ENCODE measurements at regions not wholly inside any gene's neighbourhood (a gene's known extent, or its start where the extent isn't known, plus 50 kb on each side); places are given as distances from the start of the nearest gene placed in this dataset.
"Not testable (repeated sequence)": the region's sequence is repeated elsewhere in the genome, so short reads cannot be mapped to it uniquely, and the experiment has no call there.

DNA sequence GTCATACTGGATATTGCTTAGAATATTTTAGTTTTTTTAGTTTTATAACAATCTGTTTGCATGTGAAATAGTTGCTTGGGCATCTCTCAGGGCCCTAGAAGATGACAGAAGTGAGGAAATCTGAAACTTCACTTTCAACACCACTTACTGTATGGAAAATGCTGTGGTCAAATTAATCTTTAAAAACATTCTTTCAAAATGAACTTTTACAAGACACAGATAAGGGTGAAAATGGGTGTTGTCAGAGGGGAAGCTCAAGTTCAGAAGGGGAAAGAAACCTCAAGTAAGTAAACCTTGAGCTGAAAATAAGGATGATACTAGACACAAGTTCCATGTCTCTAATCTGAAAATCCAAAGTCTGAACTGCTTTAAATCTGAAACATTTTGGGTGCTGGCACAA lies 1840.1 kb upstream of the RAG2 start:
- DNase-seq (ENCODE audit: low read depth), result no peak

DNA sequence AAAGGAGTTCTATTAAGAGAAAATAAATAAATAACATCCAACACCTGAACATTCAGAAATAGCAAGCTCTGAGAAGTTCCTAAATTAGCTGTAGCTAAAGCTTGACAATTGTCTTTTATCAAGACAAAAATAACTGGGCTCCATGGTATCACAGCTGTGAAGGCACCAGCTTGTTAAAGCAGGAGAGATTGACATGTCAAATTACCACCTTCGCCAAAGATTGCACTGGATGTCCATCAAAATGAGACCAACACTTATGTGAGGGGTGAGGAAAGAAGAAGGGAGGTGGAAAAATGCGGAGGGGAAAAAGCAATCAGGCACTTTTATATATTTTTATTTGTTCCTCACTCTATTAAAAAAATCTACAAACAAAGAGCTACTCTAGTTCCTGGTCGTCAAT lies 1827.5 kb upstream of the RAG2 start:
- no peak for DNase-seq (ENCODE audit: low read depth)

DNA sequence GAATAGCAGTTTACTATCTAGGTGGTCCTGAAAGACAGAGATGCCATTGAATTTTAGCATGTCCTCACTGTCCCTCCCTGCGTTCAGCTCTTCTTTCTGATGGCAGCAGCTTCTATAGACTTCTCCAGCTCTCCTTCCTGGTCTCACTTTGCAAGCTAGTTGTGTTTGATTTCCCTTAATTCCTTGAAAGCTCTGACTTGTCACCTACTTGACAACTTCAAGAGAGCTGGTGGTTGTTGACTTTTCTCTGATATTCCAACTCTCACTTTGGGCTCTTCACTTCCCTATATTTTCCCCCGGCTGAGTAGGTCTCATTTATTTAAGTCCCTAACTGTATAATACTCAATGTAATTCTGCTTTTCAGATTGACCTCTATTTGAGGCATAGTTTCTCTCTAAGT lies 1825.0 kb upstream of the RAG2 start:
- DNase-seq (ENCODE audit: low read depth), result no peak

DNA sequence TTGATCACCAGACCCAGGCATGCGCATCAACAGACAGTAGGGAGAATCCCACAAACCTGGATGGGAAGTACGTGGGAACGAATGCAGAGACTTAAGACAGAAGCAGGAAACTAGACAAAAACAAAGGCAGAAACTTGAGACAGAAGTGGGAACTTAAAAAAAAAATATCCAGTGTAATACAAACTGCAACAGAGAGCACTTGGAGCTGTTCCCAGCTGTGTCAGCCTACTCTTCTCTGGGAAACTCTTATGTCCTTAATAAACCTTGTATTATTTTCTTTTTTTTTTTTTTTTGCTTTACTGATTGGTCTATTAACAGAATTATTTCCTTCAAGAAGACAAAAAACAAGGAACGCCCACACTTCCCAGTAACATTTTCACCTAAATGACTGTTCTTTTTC lies 1818.1 kb upstream of the RAG2 start:
- peak; percentile 39 for DNase-seq (ENCODE audit: low read depth)

DNA sequence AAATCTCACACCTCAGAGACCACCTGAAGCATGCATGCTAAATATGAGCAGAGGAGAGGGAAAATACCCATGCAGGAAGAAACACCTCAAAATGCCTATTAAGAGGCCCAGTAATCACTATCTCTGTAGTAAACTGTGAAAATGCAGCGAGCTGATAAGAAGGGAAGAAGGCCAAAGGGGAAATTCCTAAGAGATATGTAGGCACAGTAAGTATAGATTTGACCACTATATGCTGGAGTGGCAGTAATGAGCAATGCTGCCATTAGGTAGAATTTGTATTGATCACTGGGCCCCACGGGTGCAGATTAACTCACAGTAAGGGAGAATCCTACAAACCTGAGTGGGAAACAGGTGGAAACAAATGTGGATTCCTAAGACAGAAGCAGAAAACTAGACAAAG lies 1813.1 kb upstream of the RAG2 start:
- DNase-seq (ENCODE audit: low read depth), result no peak

DNA sequence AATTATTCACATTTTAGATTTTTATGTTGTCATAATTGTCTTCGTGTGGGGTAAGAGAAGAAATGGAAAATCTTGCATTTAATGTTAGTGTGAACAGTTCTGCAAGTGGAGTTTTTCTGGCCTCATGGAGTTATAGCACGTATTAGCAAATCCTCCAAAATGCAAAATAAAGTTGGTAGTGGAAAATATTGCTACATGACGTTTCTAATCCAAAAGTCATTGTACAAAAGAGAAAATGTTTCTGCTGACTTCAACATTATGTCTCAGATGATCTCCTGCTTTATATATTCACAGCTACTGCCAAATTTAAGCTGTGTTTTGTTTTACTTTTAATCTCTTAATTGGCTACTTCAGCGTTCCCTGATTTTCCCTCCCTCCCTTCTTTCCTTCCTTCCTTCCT lies 1804.0 kb upstream of the RAG2 start:
- DNase-seq (ENCODE audit: low read depth), result peak; percentile 10

DNA sequence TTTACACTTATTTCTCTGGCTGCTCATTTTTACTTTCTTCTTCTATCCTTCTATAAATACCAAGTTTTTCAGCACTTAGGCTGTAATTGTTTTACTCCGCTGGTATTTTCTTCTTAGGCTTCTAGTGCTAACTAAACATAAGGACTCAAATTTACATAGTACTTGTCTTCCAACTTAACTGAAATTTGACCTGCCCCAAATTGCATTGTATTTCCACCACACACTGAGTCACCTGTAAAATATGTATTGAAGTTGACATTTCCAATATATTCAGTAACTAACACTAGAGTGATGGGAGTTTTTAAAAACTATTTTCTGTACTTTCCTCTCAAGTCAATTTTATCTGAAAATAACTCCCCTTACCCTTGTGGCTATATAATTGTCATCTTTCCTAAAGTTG lies 1794.1 kb upstream of the RAG2 start:
- DNase-seq (ENCODE audit: low read depth), result peak; percentile 18

DNA sequence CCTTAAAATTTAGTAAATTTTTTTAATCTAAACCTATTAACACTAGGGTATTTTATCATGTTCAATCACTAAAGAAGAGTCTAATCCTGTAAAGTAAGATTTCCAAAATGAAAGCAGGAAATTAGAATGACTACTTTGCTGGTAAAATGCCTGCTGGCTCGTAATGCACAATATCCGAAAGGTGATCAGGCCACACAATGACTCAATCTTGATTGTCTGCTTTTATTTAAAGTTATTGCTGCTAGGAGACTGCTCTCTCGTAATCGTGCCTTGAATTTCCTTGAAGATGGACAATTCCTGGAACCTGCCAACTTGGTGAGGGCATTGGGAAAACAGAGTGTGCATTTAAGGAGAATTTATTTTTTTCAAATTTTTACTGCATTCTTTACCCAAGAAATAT lies 1786.5 kb upstream of the RAG2 start:
- DNase-seq (ENCODE audit: low read depth), result peak; percentile 82

DNA sequence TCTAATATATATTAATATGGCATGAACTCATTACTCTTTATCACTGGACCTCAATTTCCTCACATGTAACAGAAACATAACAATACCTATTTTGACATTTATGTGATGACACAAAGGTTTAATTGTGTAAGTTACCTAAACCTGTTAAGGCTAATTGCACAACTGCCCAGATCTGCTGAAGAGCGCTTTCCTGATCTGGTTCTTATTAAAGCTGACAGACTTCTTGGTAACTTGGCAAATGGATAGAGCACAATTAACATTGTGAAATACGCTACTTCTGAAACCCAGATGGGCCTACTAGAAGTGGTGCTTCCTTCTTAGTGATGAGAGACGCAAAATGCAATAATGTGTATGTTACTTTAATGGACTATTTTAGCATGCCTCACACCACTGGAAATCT lies 1767.2 kb upstream of the RAG2 start:
- DNase-seq (ENCODE audit: low read depth), result no peak

DNA sequence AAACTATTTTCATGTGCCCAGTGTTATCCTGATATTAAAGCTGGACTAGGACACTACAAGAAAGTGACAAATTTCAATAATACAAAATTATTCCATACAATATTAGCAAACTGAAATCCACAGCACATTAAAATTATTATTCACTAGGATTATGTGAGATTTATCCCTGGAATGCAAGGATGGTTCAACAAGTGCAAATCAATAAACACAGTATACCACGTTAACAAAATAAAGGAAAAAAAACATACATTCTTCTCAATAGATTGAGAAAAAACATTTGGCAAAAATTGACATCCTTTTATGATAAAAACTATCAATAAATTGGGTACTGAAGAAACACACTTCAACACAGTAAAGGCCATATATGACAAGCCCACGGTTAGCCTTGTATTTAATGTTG lies 1758.2 kb upstream of the RAG2 start:
- no peak for DNase-seq (ENCODE audit: low read depth)

DNA sequence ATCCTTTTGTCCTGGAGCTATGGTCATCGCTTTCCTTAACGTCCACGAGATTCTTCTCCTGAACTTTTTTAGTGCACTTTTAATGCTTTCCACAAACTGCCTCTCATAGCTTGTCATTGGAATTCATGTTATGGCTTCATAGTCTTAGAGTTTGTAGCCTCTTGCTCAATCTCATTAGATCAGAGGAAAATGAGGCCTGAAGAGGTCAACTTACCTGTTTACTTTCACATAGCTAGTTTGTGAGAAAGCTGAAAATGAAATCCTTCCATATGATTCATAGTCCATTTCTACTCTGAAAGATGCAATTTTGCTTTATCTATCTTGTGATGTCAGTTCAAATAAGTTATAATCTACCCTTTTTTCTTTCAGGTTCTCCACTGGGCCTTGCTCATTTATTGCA lies 1747.2 kb upstream of the RAG2 start:
- no peak for DNase-seq (ENCODE audit: low read depth)

DNA sequence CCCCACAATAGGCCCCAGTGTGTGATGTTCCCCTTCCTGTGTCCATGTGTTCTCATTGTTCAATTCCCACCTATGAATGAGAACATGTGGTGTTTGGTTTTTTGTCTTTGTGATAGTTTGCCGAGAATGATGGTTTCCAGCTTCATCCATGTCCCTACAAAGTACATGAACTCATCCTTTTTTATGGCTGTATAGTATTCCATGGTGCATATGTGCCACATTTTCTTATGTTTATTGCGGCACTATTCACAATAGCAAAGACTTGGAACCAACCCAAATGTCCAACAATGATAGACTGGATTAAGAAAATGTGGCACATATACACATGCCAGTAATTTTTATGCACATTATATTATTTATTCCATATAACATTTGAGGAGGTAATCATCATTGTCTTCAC lies 1743.6 kb upstream of the RAG2 start:
- not testable (repeated sequence) for DNase-seq (ENCODE audit: low read depth)

DNA sequence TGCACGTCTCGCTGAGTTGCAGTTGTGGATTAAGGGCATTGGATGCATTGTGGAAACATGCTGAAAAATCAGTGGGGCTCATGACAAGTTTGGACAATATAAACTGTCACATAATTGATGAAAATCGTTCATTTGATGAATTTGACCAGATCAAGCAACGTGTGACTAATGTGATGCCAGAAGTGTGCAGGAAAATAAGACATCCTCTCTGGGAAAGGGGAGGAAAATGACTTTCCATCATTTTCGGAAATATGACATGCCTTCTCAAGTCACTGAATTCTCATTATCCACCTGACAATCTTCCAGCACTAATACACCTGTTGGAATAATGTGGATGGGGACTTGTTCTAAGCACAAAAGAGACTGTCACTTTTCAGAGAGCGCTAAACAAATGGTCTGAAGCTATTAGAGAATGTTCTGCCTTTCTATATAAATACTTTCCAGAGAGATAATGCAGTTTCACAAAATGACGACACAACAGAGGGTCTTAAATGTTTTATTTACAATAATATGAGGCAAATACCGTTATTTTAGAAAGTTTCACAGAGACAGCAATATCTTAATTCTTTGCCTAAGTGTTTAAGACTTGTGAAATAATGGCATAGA lies 1741.9 kb upstream of the RAG2 start:
- no peak for DNase-seq (ENCODE audit: low read depth)

DNA sequence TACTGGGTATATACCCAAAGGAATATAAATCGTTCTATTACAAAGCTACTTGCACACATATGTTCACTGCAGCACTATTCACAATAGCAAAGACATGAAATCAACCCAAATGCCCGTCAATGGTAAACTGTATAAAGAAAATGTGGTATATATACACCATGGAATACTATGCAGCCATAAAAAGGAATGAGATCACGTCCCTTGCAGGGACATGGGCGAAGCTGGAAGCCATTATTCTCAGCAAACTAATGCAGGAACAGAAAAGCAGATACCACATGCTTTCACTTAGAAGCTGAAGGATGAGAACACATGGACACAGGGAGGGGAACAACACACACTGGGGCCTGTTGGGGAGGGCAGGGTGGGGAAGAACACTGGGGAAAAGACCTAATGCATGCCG lies 1740.0 kb upstream of the RAG2 start:
- not testable (repeated sequence) for DNase-seq (ENCODE audit: low read depth)

DNA sequence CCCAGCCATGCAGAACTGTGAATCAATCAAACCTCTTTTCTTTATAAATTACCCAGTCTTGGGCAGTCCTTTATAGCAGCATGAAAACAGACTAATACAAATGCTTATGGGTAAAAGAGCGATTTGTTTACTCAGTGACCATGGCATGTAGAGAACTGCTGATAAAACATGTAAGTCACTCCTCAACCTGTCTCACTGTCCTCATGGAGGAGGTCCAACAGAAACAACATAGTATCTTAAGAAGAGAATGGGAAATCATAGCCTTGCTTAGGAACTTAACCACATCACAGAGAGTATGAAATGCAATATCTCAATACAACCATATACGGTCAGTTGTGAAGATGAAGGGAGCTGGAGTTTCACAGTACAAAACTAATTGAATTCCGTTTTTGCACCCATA lies 1734.0 kb upstream of the RAG2 start:
- no peak for DNase-seq (ENCODE audit: low read depth)

DNA sequence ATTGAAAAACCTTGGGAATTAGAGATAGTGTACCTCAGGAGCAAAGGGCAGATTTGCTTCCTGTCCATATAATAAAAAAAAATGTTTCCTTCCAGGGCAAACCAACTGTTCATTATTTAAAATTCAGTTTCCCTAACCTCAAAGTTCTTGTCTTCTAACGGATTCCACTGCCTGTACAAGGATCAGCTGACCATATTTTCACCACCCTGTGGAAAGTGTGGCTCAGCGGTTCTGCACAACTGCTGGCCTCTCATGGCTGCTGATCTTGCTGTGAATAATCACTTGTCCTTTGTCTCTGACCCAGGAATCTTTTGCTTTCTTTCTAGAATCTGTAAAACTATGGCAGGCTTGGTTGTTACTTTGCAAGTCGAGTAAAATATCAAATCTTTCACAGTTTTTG lies 1732.5 kb upstream of the RAG2 start:
- DNase-seq (ENCODE audit: low read depth), result no peak

DNA sequence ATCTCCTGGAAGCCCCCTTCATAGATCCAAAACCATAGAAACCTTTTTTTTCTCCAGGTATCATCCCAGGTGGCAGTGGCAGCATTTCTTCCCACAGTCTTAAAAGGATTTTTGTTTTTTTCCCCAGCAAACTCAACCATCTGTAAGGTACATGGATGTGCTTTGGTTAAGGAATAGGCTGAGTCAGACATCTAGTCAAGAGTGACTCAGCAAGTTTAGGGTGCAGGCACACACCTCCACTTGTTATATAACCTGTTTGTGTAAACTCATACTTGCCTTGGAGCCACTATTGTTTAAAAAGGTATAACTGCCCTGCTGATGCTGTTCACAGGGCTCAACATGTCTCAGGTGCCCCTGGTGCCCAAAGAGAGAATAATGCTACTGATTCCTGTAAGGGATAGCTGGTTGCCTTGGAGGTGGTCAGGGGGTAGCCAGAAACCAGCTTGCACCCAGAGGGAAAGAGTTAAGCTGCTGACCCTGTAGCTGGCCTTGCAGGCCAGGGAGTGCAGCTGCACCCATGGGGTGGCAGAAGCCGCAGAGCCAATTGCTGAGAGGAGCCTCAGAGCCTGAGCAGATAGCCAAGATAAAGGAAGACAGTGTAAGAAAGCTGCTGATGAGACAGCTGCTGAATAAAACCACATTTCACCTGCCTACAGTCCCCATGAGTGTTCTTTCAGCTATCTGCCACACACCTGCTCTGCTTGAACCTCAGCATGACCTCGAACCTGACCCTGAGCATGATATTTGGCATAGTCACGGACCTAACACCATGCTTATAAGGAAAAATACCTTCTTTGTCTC lies 1726.1 kb upstream of the RAG2 start:
- DNase-seq (ENCODE audit: low read depth), result no peak

DNA sequence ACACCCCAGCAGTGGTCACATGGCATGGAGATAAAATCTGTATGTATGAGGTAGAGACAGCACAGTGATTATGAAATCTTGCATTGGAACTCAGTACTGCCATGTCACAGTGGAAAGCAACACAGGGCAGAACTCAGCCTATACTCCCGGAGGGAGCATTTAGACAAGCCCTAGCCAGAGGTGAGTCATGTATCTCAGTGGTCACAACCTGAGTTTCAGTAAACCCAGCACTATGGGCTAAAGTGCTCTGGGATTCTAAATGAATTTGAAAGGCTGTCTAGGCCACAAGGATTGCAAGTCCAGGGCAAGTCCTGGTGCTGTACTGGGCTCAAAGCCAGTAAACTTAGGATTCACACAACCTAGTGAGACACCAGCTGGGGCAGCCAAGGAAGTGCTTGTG lies 1717.1 kb upstream of the RAG2 start:
- no peak for DNase-seq (ENCODE audit: low read depth)

DNA sequence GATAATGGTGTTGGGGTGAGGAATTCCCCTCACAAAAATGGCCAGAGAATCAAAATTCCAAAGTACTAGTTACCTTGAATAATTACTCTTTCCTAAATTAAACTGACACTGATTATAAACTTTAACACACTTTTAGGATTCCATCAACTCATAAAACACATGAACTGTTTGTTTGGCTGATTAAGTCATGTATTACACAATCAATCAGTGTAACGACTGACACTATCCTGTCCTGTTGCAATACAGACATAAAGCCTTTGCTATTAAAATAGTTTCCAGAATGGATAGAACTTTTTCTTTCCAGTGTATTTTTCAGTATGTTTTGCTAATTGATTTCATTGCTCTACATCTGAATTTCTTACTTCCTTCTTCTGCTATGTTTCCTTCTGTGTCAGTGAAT lies 1709.4 kb upstream of the RAG2 start:
- DNase-seq (ENCODE audit: low read depth), result no peak

DNA sequence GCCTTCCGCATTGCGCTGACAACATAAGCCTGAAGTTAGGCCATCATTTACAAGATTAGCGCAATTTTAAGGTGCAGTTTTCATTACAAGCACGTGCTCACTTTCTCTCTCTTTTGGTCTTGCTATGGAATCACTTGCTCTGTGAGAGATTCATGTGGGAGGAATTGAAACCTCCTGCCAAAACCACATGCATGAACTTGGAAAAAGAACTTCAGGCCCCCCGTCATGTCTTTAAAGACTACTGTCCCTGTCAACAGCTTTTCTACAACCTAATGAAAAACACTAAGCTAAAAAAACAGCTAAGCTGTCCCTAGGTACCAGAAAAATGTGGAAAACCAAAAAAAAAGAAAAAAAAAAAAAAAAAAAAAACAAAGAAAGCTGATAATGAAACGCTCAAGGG lies 1707.6 kb upstream of the RAG2 start:
- peak; percentile 59 for DNase-seq (ENCODE audit: low read depth)

DNA sequence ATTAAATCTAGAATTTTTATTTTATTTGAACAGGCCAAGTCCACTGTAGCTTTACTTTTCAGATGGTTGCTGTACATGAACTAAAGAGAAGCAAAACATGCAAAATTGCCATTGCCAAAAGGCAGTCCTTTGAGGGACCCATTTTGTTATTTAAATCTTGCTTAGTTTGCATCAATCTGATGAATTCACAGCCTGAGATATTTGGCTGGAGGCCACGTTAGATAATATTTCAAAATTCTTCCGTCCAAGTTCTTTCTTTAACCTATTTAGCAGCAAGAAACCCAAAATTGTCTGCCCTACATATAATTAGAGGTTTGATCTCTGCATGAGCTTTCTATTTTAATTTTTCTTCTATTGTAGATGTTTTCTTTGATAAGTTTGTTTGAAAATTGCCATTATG lies 1706.9 kb upstream of the RAG2 start:
- DNase-seq (ENCODE audit: low read depth), result no peak

DNA sequence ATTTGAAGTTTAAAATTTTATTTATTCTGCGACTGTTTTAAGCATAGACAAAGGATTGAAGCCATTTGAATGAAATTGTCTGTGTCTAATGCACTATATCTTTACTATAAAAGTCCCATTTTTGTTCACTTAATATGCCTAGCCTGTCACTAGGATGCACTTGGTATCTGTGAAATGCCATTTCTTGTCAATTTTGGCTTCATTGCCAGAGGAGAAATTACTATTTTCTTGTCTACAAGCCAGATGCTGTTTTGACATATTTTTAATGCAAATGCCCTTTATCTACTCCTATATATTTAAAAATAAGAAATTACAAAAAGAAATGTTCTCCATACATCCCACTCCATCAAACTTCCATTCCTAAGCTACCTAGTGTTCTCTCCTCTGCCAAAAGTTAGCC lies 1704.5 kb upstream of the RAG2 start:
- DNase-seq (ENCODE audit: low read depth), result no peak

DNA sequence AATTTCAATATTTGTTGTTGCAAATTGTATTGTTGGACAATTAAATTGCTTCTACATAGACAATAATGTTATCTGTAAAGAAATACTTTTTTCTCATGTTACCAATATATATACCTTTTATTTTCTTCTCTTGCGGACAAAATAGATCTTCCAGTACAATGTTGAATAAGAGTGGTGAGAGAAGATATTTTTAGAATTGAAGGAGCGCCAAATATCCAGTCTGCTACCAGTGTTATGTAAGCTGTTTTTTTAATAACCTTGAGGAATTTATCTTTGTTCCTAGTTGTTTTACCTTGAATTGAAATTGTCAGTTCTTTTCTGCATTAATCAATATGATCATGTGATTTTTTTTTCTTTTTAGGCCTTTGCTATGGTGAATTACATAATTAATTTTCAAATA lies 1702.5 kb upstream of the RAG2 start:
- DNase-seq (ENCODE audit: low read depth), result no peak

DNA sequence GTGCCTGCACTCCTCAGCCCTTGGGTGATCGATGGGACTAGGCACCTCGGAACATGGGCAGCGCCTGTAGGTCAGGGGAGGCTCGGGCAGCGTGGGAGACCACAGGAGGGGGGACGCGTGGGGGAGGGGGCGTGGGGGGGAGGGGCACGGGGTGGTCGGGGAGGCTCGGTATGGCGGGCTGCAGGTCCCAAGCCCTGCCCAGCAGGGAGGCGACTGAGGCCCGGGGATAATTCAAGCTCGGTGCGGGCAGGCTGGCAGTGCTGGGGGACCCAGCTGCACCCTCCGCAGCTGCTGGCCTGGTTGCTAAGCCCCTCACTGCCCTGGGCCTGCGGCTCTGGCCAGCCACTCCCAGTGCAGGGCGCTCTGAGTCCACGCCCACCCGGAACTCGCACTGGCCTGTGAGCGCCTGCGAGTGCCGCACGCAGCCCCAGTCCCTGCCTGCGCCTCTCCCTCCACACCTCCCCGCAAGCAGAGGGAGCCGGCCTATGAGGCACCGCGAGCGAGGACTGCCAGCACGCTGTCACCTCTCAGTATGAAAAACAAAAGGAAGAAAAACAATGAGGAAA lies 1698.3 kb upstream of the RAG2 start:
- no peak for DNase-seq (ENCODE audit: low read depth)

Measured in stromal cell of bone marrow (primary cell).